HEK293T (cell line): ENCODE measurements at regions not wholly inside any gene's neighbourhood (a gene's known extent, or its start where the extent isn't known, plus 50 kb on each side); places are given as distances from the start of the nearest gene placed in this dataset.

ENCODE experiments used
- CTCF ChIA-PET: fragments of 350-600 bp; formaldehyde crosslinking; extraction: SDS; loops from one replicate; lab custom pipeline; 2021; ENCODE audit warnings: antibody characterized with exemption, inconsistent platforms; lab: Yijun Ruan, JAX
- POLR2A ChIA-PET: fragments of 350-600 bp; formaldehyde crosslinking; extraction: SDS; loops from one replicate; lab custom pipeline; 2020; ENCODE audit warnings: antibody characterized with exemption, inconsistent platforms; lab: Yijun Ruan, JAX
- DNase-seq: peaks from one replicate; pipeline ENCODE4 v3.0.0; 2012; ENCODE audit warnings: mixed read lengths; ENCODE audit errors: extremely low spot score
- ARNT ChIP-seq: fragments of 450-650 bp; IDR thresholded peaks from 2 replicates; pipeline ENCODE4 v1.6.1; 2017; ENCODE audit warnings: mild to moderate bottlenecking
- BHLHE40 ChIP-seq: fragments of 450-650 bp; IDR thresholded peaks from 2 replicates; pipeline ENCODE4 v1.6.1; 2016; ENCODE audit warnings: mild to moderate bottlenecking, moderate library complexity, borderline replicate concordance
- CTBP1 ChIP-seq: fragments of 450-650 bp; IDR thresholded peaks from 2 replicates; pipeline ENCODE4 v1.6.1; 2016; ENCODE audit warnings: borderline replicate concordance
- ELF4 ChIP-seq: fragments of 450-650 bp; IDR thresholded peaks from 2 replicates; pipeline ENCODE4 v1.6.1; 2017; ENCODE audit warnings: antibody characterized with exemption
- FOXA1 ChIP-seq: fragments of 450-650 bp; IDR thresholded peaks from 2 replicates; pipeline ENCODE4 v1.6.1; 2016; ENCODE audit warnings: mild to moderate bottlenecking
- FOXK2 ChIP-seq: fragments of 450-650 bp; IDR thresholded peaks from 2 replicates; pipeline ENCODE4 v1.6.1; 2016; ENCODE audit warnings: mild to moderate bottlenecking
- FOXM1 ChIP-seq: fragments of 450-650 bp; IDR thresholded peaks from 2 replicates; pipeline ENCODE4 v1.6.1; 2017; ENCODE audit warnings: mild to moderate bottlenecking, borderline replicate concordance
- HDGF ChIP-seq: fragments of 450-650 bp; IDR thresholded peaks from 2 replicates; pipeline ENCODE4 v1.6.1; 2017; ENCODE audit warnings: antibody characterized with exemption, borderline replicate concordance
- L3MBTL2 ChIP-seq: fragments of 450-650 bp; conservative IDR thresholded peaks from 2 replicates; pipeline ENCODE4 v1.6.1; 2016; ENCODE audit warnings: mild to moderate bottlenecking
- LEF1 ChIP-seq: fragments of 450-650 bp; IDR thresholded peaks from 2 replicates; pipeline ENCODE4 v1.6.1; 2017; ENCODE audit warnings: mild to moderate bottlenecking, borderline replicate concordance
- NFRKB ChIP-seq: fragments of 450-650 bp; IDR thresholded peaks from 2 replicates; pipeline ENCODE4 v1.6.1; 2016; ENCODE audit warnings: mild to moderate bottlenecking, moderate library complexity
- PKNOX1 ChIP-seq: fragments of 450-650 bp; IDR thresholded peaks from 2 replicates; pipeline ENCODE4 v1.6.1; 2016
- SP1 ChIP-seq: fragments of 450-650 bp; IDR thresholded peaks from 2 replicates; pipeline ENCODE4 v1.6.1; 2017
- SUZ12 ChIP-seq: fragments of 450-650 bp; IDR thresholded peaks from 2 replicates; pipeline ENCODE4 v1.6.1; 2016; ENCODE audit warnings: mild to moderate bottlenecking
- TARDBP ChIP-seq: fragments of 450-650 bp; IDR thresholded peaks from 2 replicates; pipeline ENCODE4 v1.6.1; 2016
- ZNF384 ChIP-seq: fragments of 450-650 bp; IDR thresholded peaks from 2 replicates; pipeline ENCODE4 v1.6.1; 2016

- DNase-seq = no peak
- CTCF ChIA-PET = no interaction called here
- no peak for TF ChIP-seq TARDBP
- POLR2A ChIA-PET = no interaction called here
Measured at GRCh38 chr16:85508993-85509392, 104.1 kb upstream of the GSE1 start.

- ChIA-PET CTCF (interaction anchor here (2.7 kb wide), 1 partner anchor 19 kb away, joined by 8 read pairs; no protein-coding TSS in a partner anchor), POLR2A (no interaction called here)
- DNase-seq = no peak
- TF ChIP-seq BHLHE40 (no peak), NFRKB (no peak), TARDBP (no peak), ELF4 (no peak), ZNF384 (no peak), SUZ12 (no peak), FOXM1 (no peak)
Measured at GRCh38 chr16:85510041-85510659, 103.0 kb upstream of the GSE1 start.

- no peak for DNase-seq
- CTCF ChIA-PET = interaction anchor here (0.6 to 2.7 kb wide), 2 partner anchors 11 to 21 kb away, joined by 4 to 8 read pairs; no protein-coding TSS in a partner anchor
- TF ChIP-seq HDGF = no peak
- no peak for TF ChIP-seq ZNF384
- no peak for TF ChIP-seq CTBP1
- TF ChIP-seq L3MBTL2 = no peak
- no peak for TF ChIP-seq BHLHE40
- TF ChIP-seq FOXM1 = no peak
- TF ChIP-seq ELF4 = no peak
- no peak for TF ChIP-seq PKNOX1
- no peak for TF ChIP-seq NFRKB
- TF ChIP-seq ARNT = no peak
- no peak for TF ChIP-seq SUZ12
- no peak for TF ChIP-seq LEF1
- TF ChIP-seq FOXA1 = no peak
- TF ChIP-seq SP1 = no peak
- POLR2A ChIA-PET = no interaction called here
Measured at GRCh38 chr16:85511938-85512807, 100.9 kb upstream of the GSE1 start.

DNA sequence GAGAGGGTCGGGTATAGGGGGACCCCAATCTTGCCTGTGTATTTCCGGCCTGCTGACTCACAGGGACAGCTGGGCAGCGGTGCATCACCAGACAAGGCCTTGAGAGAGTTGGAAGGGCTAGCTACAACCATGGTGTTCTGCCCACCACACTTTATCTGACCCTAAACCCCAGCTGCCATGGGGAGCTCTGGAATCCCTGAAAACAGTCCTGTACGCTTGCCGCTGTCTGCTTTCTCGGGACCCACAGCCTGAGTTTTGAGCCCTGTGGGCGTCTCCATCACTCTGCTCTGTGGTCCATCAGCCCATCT, 100.4 kb upstream of the GSE1 start:
- ChIA-PET CTCF (interaction anchor here (0.6 to 2.7 kb wide), 2 partner anchors 11 to 22 kb away, joined by 4 to 8 read pairs; no protein-coding TSS in a partner anchor), POLR2A (no interaction called here)
- no peak for DNase-seq
- TF ChIP-seq SP1 = no peak
- no peak for TF ChIP-seq ARNT
- no peak for TF ChIP-seq SUZ12
- no peak for TF ChIP-seq ZNF384
- TF ChIP-seq NFRKB = no peak
- no peak for TF ChIP-seq FOXK2
- TF ChIP-seq L3MBTL2 = no peak
- TF ChIP-seq FOXA1 = no peak
- no peak for TF ChIP-seq HDGF
- TF ChIP-seq LEF1 = no peak
- TF ChIP-seq BHLHE40 = no peak
- no peak for TF ChIP-seq PKNOX1
- no peak for TF ChIP-seq ELF4
- TF ChIP-seq TARDBP = no peak
- TF ChIP-seq FOXM1 = no peak
- TF ChIP-seq CTBP1 = no peak

GRCh38 chr16:85513180-85513579, 99.9 kb upstream of the GSE1 start:
- DNase-seq = no peak
- CTCF ChIA-PET = interaction anchor here (0.6 to 2.7 kb wide), 2 partner anchors 12 to 22 kb away, joined by 4 to 8 read pairs; no protein-coding TSS in a partner anchor
- POLR2A ChIA-PET = no interaction called here
- TF ChIP-seq PKNOX1 = no peak
- no peak for TF ChIP-seq TARDBP
- no peak for TF ChIP-seq NFRKB
- TF ChIP-seq FOXK2 = no peak
- TF ChIP-seq SP1 = no peak
- TF ChIP-seq CTBP1 = no peak
- no peak for TF ChIP-seq BHLHE40
- no peak for TF ChIP-seq LEF1
- TF ChIP-seq L3MBTL2 = no peak

- no peak for TF ChIP-seq HDGF
- TF ChIP-seq LEF1 = no peak
- no peak for TF ChIP-seq ARNT
- no peak for TF ChIP-seq FOXA1
- ChIA-PET CTCF (no interaction called here), POLR2A (no interaction called here)
- DNase-seq = no peak
Measured at GRCh38 chr16:85513649-85514048, 99.5 kb upstream of the GSE1 start.
